GM18870 (cell line): ENCODE measurements at regions not wholly inside any gene's neighbourhood (a gene's known extent, or its start where the extent isn't known, plus 50 kb on each side); places are given as distances from the start of the nearest gene placed in this dataset.
"Not testable (repeated sequence)": the region's sequence is repeated elsewhere in the genome, so short reads cannot be mapped to it uniquely, and the experiment has no call there.

Source experiments
- ATAC-seq: cut with Tn5 transposase; IDR thresholded peaks from one replicate; pipeline ENCODE4 v1.9.1; 2021; ENCODE audit warnings: moderate library complexity; ENCODE audit not compliant: unreplicated experiment

GRCh38 chr2:200201839-200202238, 104.7 kb upstream of the SPATS2L start:
- ATAC-seq: not testable (repeated sequence)

GRCh38 chr2:200203381-200203827, 103.1 kb upstream of the SPATS2L start:
- no peak for ATAC-seq

GRCh38 chr2:200208041-200208440, 98.5 kb upstream of the SPATS2L start:
- ATAC-seq: no peak

GRCh38 chr2:200209030-200209429, 97.5 kb upstream of the SPATS2L start:
- ATAC-seq: no peak

- no peak for ATAC-seq
Observed at GRCh38 chr2:200211643-200212042, 94.8 kb upstream of the SPATS2L start.

- no peak for ATAC-seq
Observed at GRCh38 chr2:200212862-200213425, 93.5 kb upstream of the SPATS2L start.

GRCh38 chr2:200216310-200216709, 90.2 kb upstream of the SPATS2L start:
- ATAC-seq: no peak

- no peak for ATAC-seq
Observed at GRCh38 chr2:200217320-200217719, 89.2 kb upstream of the SPATS2L start.

- no peak for ATAC-seq
Observed at GRCh38 chr2:200218645-200219044, 87.8 kb upstream of the SPATS2L start.

- ATAC-seq: no peak
Observed at GRCh38 chr2:200219309-200220113, 87.0 kb upstream of the SPATS2L start.

- ATAC-seq: no peak
Observed at GRCh38 chr2:200220251-200220650, 86.2 kb upstream of the SPATS2L start.

- ATAC-seq: no peak
Observed at GRCh38 chr2:200221055-200221955, 85.2 kb upstream of the SPATS2L start.

GRCh38 chr2:200222791-200223190, 83.7 kb upstream of the SPATS2L start:
- no peak for ATAC-seq

- no peak for ATAC-seq
Observed at GRCh38 chr2:200223205-200223784, 83.2 kb upstream of the SPATS2L start.

GRCh38 chr2:200225951-200226350, 80.5 kb upstream of the SPATS2L start:
- no peak for ATAC-seq

- ATAC-seq: no peak
Observed at GRCh38 chr2:200226451-200227426, 79.8 kb upstream of the SPATS2L start.

- no peak for ATAC-seq
Observed at GRCh38 chr2:200230716-200231115, 75.8 kb upstream of the SPATS2L start.

- ATAC-seq: no peak
Observed at GRCh38 chr2:200235533-200235932, 71.0 kb upstream of the SPATS2L start.

GRCh38 chr2:200239216-200239615, 67.3 kb upstream of the SPATS2L start:
- no peak for ATAC-seq

- ATAC-seq: no peak
Observed at GRCh38 chr2:200242570-200242969, 63.9 kb upstream of the SPATS2L start.
